ENCODE measurements at regions not wholly inside any gene's neighbourhood (a gene's known extent, or its start where the extent isn't known, plus 50 kb on each side); places are given as distances from the start of the nearest gene placed in this dataset.

- Mint-ChIP-seq H3K4me3 (no peak overlapping the region), H3K9me3 (no peaks in the 10 kb centered on the region), H3K27ac (no peak overlapping the region), H3K4me1 (peaks cover 7% of the 10 kb centered on the region), H3K36me3 (no peaks in the 10 kb centered on the region)
- ATAC-seq: no peak
- DNase-seq (ENCODE audit: low spot score in 2 of 2): no peak
Observed at GRCh38 chr6:139627091-139627490, 252.6 kb upstream of the CITED2 start.

- no peak overlapping the region for H3K27ac Mint-ChIP-seq
- DNase-seq (ENCODE audit: low spot score in 2 of 2): no peak
- H3K4me1 Mint-ChIP-seq: peaks cover 7% of the 10 kb centered on the region
- H3K36me3 Mint-ChIP-seq: no peaks in the 10 kb centered on the region
- no peaks in the 10 kb centered on the region for H3K9me3 Mint-ChIP-seq
- H3K4me3 Mint-ChIP-seq: no peak overlapping the region
- ATAC-seq: no peak
Observed at GRCh38 chr6:139625998-139626975, 251.8 kb upstream of the CITED2 start.

- Mint-ChIP-seq H3K4me1 (peaks cover 7% of the 10 kb centered on the region), H3K4me3 (no peak overlapping the region), H3K9me3 (no peaks in the 10 kb centered on the region), H3K36me3 (no peaks in the 10 kb centered on the region), H3K27ac (no peak overlapping the region)
- DNase-seq (ENCODE audit: low spot score in 2 of 2): no peak
- ATAC-seq: no peak
Observed at GRCh38 chr6:139625081-139625939, 250.9 kb upstream of the CITED2 start.

- no peak overlapping the region for H3K4me3 Mint-ChIP-seq
- no peak overlapping the region for H3K27ac Mint-ChIP-seq
- peaks cover 7% of the 10 kb centered on the region for H3K4me1 Mint-ChIP-seq
- DNase-seq (ENCODE audit: low spot score in 2 of 2) (no peak), ATAC-seq (no peak)
- no peaks in the 10 kb centered on the region for H3K9me3 Mint-ChIP-seq
- no peaks in the 10 kb centered on the region for H3K36me3 Mint-ChIP-seq
Observed at GRCh38 chr6:139623372-139623771, 248.9 kb upstream of the CITED2 start.

- H3K9me3 Mint-ChIP-seq: no peaks in the 10 kb centered on the region
- DNase-seq (ENCODE audit: low spot score in 2 of 2): no peak
Observed at GRCh38 chr6:139613496-139613895, 239.0 kb upstream of the CITED2 start.

GRCh38 chr6:139612135-139612465, 237.7 kb upstream of the CITED2 start:
- ATAC-seq: no peak
- no peaks in the 10 kb centered on the region for H3K9me3 Mint-ChIP-seq

More at GRCh38 chr6:139613496-139613895, 239.0 kb upstream of the CITED2 start:
- Mint-ChIP-seq H3K36me3 (no peaks in the 10 kb centered on the region), H3K4me3 (no peak overlapping the region), H3K27ac (no peak overlapping the region), H3K4me1 (no peaks in the 10 kb centered on the region)
- no peak for ATAC-seq

GRCh38 chr6:139611327-139612134, 237.1 kb upstream of the CITED2 start:
- H3K9me3 Mint-ChIP-seq: no peaks in the 10 kb centered on the region
- H3K4me1 Mint-ChIP-seq: no peaks in the 10 kb centered on the region
- no peak for ATAC-seq
- DNase-seq (ENCODE audit: low spot score in 2 of 2): no peak
- no peaks in the 10 kb centered on the region for H3K36me3 Mint-ChIP-seq
- no peak overlapping the region for H3K4me3 Mint-ChIP-seq
- H3K27ac Mint-ChIP-seq: no peak overlapping the region

More at GRCh38 chr6:139612135-139612465, 237.7 kb upstream of the CITED2 start:
- no peak for DNase-seq (ENCODE audit: low spot score in 2 of 2)
- H3K27ac Mint-ChIP-seq: no peak overlapping the region
- no peaks in the 10 kb centered on the region for H3K36me3 Mint-ChIP-seq
- H3K4me3 Mint-ChIP-seq: no peak overlapping the region
- no peaks in the 10 kb centered on the region for H3K4me1 Mint-ChIP-seq

GRCh38 chr6:139608466-139609261, 234.2 kb upstream of the CITED2 start:
- no peak for DNase-seq (ENCODE audit: low spot score in 2 of 2)
- Mint-ChIP-seq H3K9me3 (no peaks in the 10 kb centered on the region), H3K27ac (no peak overlapping the region), H3K4me3 (no peak overlapping the region), H3K4me1 (no peaks in the 10 kb centered on the region), H3K36me3 (no peaks in the 10 kb centered on the region)
- ATAC-seq: no peak

- no peaks in the 10 kb centered on the region for H3K36me3 Mint-ChIP-seq
- DNase-seq (ENCODE audit: low spot score in 2 of 2) (no peak), ATAC-seq (no peak)
- H3K4me1 Mint-ChIP-seq: peaks cover 7% of the 10 kb centered on the region
- no peaks in the 10 kb centered on the region for H3K9me3 Mint-ChIP-seq
- H3K4me3 Mint-ChIP-seq: no peak overlapping the region
- H3K27ac Mint-ChIP-seq: no peak overlapping the region
Observed at GRCh38 chr6:139605350-139605749, 230.9 kb upstream of the CITED2 start.

GRCh38 chr6:139603581-139603980, 229.1 kb upstream of the CITED2 start:
- H3K4me3 Mint-ChIP-seq: no peak overlapping the region
- ATAC-seq: no peak
- no peak overlapping the region for H3K27ac Mint-ChIP-seq
- H3K36me3 Mint-ChIP-seq: no peaks in the 10 kb centered on the region
- peaks cover 7% of the 10 kb centered on the region for H3K4me1 Mint-ChIP-seq
- no peaks in the 10 kb centered on the region for H3K9me3 Mint-ChIP-seq
- DNase-seq (ENCODE audit: low spot score in 2 of 2): no peak

GRCh38 chr6:139602577-139602976, 228.1 kb upstream of the CITED2 start:
- no peaks in the 10 kb centered on the region for H3K9me3 Mint-ChIP-seq
- no peak for ATAC-seq
- H3K4me1 Mint-ChIP-seq: peaks cover 7% of the 10 kb centered on the region
- DNase-seq (ENCODE audit: low spot score in 2 of 2): no peak
- no peak overlapping the region for H3K4me3 Mint-ChIP-seq
- no peaks in the 10 kb centered on the region for H3K36me3 Mint-ChIP-seq
- H3K27ac Mint-ChIP-seq: no peak overlapping the region

- Mint-ChIP-seq H3K9me3 (no peaks in the 10 kb centered on the region), H3K4me1 (peaks cover 7% of the 10 kb centered on the region), H3K36me3 (no peaks in the 10 kb centered on the region), H3K27ac (peak overlapping the region; percentile 13), H3K4me3 (no peak overlapping the region)
- ATAC-seq (peak; percentile 98), DNase-seq (ENCODE audit: low spot score in 2 of 2) (peak; percentile 6 to 66)
Observed at GRCh38 chr6:139600919-139601475, 226.5 kb upstream of the CITED2 start.

- no peak for DNase-seq (ENCODE audit: low spot score in 2 of 2)
- no peaks in the 10 kb centered on the region for H3K9me3 Mint-ChIP-seq
- peaks cover 7% of the 10 kb centered on the region for H3K4me1 Mint-ChIP-seq
- H3K27ac Mint-ChIP-seq: no peak overlapping the region
- no peak overlapping the region for H3K4me3 Mint-ChIP-seq
- no peak for ATAC-seq
- H3K36me3 Mint-ChIP-seq: no peaks in the 10 kb centered on the region
Observed at GRCh38 chr6:139600343-139600742, 225.9 kb upstream of the CITED2 start.
